ENCODE measurements at regions not wholly inside any gene's neighbourhood (a gene's known extent, or its start where the extent isn't known, plus 50 kb on each side); places are given as distances from the start of the nearest gene placed in this dataset.

GRCh38 chr15:45799508-45799907, 164.7 kb downstream of the SQOR start:
- no peak overlapping the region for H3K27ac ChIP-seq (ENCODE audit: low read depth, low read length)
- no peak overlapping the region for H3K4me3 ChIP-seq (ENCODE audit: low read length)
- H3K27me3 ChIP-seq (ENCODE audit: control insufficient read depth, insufficient read depth, low read length, poor library complexity, severe bottlenecking): peaks cover 2% of the 10 kb centered on the region
- H3K4me1 ChIP-seq (ENCODE audit: control insufficient read depth, insufficient read depth, low read length): no peaks in the 10 kb centered on the region
- no peak overlapping the region for H3K4me3 Mint-ChIP-seq
- DNase-seq: no peak
- TF ChIP-seq, protein P1, sequence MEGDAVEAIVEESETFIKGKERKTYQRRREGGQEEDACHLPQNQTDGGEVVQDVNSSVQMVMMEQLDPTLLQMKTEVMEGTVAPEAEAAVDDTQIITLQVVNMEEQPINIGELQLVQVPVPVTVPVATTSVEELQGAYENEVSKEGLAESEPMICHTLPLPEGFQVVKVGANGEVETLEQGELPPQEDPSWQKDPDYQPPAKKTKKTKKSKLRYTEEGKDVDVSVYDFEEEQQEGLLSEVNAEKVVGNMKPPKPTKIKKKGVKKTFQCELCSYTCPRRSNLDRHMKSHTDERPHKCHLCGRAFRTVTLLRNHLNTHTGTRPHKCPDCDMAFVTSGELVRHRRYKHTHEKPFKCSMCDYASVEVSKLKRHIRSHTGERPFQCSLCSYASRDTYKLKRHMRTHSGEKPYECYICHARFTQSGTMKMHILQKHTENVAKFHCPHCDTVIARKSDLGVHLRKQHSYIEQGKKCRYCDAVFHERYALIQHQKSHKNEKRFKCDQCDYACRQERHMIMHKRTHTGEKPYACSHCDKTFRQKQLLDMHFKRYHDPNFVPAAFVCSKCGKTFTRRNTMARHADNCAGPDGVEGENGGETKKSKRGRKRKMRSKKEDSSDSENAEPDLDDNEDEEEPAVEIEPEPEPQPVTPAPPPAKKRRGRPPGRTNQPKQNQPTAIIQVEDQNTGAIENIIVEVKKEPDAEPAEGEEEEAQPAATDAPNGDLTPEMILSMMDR (conservative IDR thresholded peaks at IDR 0.05): no peak
- 91 to 100% methylated on average over 1 to 3 of the region's 3 CpGs for WGBS, 2 experiments (ENCODE audit: insufficient coverage in 1 of 2, insufficient read length in 1 of 2)
- no peaks in the 10 kb centered on the region for H3K9me3 ChIP-seq (ENCODE audit: control insufficient read depth, low read length)
- peaks cover 3% of the 10 kb centered on the region for H3K4me1 Mint-ChIP-seq
- no peaks in the 10 kb centered on the region for H3K36me3 ChIP-seq (ENCODE audit: control insufficient read depth, insufficient read depth, low read length)
- H3K9ac ChIP-seq (ENCODE audit: extremely low read depth, low read length, poor library complexity, severe bottlenecking): no peak overlapping the region
- no peak overlapping the region for H3K27ac Mint-ChIP-seq
- no peaks in the 10 kb centered on the region for H3K36me3 Mint-ChIP-seq (ENCODE audit: low read depth)
- H3K27me3 Mint-ChIP-seq (ENCODE audit: insufficient read depth): no peaks in the 10 kb centered on the region
- H3K9me3 Mint-ChIP-seq: no peaks in the 10 kb centered on the region

GRCh38 chr15:45801543-45801942, 166.7 kb downstream of the SQOR start:
- Histone ChIP-seq H3K4me1 (ENCODE audit: control insufficient read depth, insufficient read depth, low read length) (no peaks in the 10 kb centered on the region), H3K27me3 (ENCODE audit: control insufficient read depth, insufficient read depth, low read length, poor library complexity, severe bottlenecking) (no peaks in the 10 kb centered on the region), H3K9ac (ENCODE audit: extremely low read depth, low read length, poor library complexity, severe bottlenecking) (no peak overlapping the region), H3K27ac (ENCODE audit: low read depth, low read length) (peak overlapping the region; percentile 47), H3K4me3 (ENCODE audit: low read length) (no peak overlapping the region), H3K36me3 (ENCODE audit: control insufficient read depth, insufficient read depth, low read length) (no peaks in the 10 kb centered on the region), H3K9me3 (ENCODE audit: control insufficient read depth, low read length) (no peaks in the 10 kb centered on the region)
- DNase-seq: no peak
- TF ChIP-seq, protein P1 (conservative IDR thresholded peaks at IDR 0.05): no peak
- H3K36me3 Mint-ChIP-seq (ENCODE audit: low read depth): no peaks in the 10 kb centered on the region
- no peaks in the 10 kb centered on the region for H3K9me3 Mint-ChIP-seq
- H3K4me1 Mint-ChIP-seq: peaks cover 1% of the 10 kb centered on the region
- H3K27ac Mint-ChIP-seq: no peak overlapping the region
- H3K27me3 Mint-ChIP-seq (ENCODE audit: insufficient read depth): no peaks in the 10 kb centered on the region
- H3K4me3 Mint-ChIP-seq: no peak overlapping the region
- 90 to 93% methylated on average over 3 to 4 of the region's 4 CpGs for WGBS, 2 experiments (ENCODE audit: insufficient coverage in 1 of 2, insufficient read length in 1 of 2)

- Histone ChIP-seq H3K27ac (ENCODE audit: low read depth, low read length) (peak overlapping the region; percentile 47), H3K4me1 (ENCODE audit: control insufficient read depth, insufficient read depth, low read length) (no peaks in the 10 kb centered on the region), H3K9me3 (ENCODE audit: control insufficient read depth, low read length) (no peaks in the 10 kb centered on the region), H3K4me3 (ENCODE audit: low read length) (no peak overlapping the region), H3K27me3 (ENCODE audit: control insufficient read depth, insufficient read depth, low read length, poor library complexity, severe bottlenecking) (no peaks in the 10 kb centered on the region), H3K9ac (ENCODE audit: extremely low read depth, low read length, poor library complexity, severe bottlenecking) (no peak overlapping the region), H3K36me3 (ENCODE audit: control insufficient read depth, insufficient read depth, low read length) (no peaks in the 10 kb centered on the region)
- no peak for DNase-seq
- Mint-ChIP-seq H3K36me3 (ENCODE audit: low read depth) (no peaks in the 10 kb centered on the region), H3K9me3 (no peaks in the 10 kb centered on the region), H3K4me1 (peaks cover 1% of the 10 kb centered on the region), H3K27ac (no peak overlapping the region), H3K4me3 (no peak overlapping the region), H3K27me3 (ENCODE audit: insufficient read depth) (no peaks in the 10 kb centered on the region)
- TF ChIP-seq, protein P1 (conservative IDR thresholded peaks at IDR 0.05): peak; percentile 25
- 83 to 92% methylated on average over 1 to 3 of the region's 3 CpGs for WGBS, 2 experiments (ENCODE audit: insufficient coverage in 1 of 2, insufficient read length in 1 of 2)
Observed at GRCh38 chr15:45802140-45802539, 167.3 kb downstream of the SQOR start.
